ENCODE measurements at regions not wholly inside any gene's neighbourhood (a gene's known extent, or its start where the extent isn't known, plus 50 kb on each side); places are given as distances from the start of the nearest gene placed in this dataset.

DNA sequence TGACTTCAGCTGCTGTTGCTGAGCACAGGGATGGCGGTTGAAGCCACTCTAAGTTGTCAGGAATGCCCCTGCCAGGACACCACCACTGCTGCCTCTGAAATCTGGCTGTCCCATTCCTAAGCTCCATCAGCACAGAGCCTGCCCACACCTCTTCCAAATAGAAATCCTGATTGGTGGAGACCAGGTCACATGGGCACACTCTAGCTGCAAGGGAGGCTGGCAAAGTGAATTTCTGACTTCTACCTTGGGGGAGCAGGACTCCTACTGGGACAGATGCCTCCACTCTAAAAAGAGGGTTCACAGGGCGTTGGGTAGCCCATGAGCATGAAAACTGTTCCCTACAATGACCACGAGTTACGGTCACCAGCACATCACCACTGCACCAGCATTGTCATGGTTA, 83.8 kb upstream of the TARDBP start:
- no peak for TF ChIP-seq CTCF (IDR thresholded peaks at IDR 0.05; ENCODE audit: low read depth, low read length)
- peaks cover 7% of the 10 kb centered on the region for H3K9me3 ChIP-seq (ENCODE audit: severe bottlenecking)
- no peaks in the 10 kb centered on the region for H3K36me3 ChIP-seq
- no peaks in the 10 kb centered on the region for H3K27me3 ChIP-seq (ENCODE audit: insufficient read depth, low read depth, severe bottlenecking)
- no peak overlapping the region for H3K27ac ChIP-seq
- no peak for DNase-seq
- H3K4me3 ChIP-seq (ENCODE audit: low read depth, low read length) = no peak overlapping the region

DNA sequence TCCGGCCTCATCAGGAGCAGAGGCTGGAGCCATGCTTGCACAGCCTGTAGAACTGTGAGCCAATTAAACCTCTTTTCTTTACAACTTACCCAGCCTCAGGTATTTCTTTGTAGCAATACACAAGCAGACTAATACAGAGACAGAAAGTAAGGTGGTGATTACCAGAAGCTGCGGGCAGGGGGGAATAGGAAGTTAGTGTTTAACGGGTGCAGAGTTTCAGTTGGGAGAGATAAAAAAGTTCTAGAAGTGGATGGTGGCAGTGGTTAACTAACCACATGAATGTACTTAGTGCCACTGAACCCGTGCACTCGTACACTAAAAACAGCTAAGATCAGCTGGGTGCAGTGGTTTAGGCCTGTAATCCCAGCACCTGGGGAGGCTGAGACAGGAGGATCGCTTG, 80.4 kb upstream of the TARDBP start:
- TF ChIP-seq CTCF (IDR thresholded peaks at IDR 0.05; ENCODE audit: low read depth, low read length) = no peak
- no peak overlapping the region for H3K4me3 ChIP-seq (ENCODE audit: low read depth, low read length)
- H3K27ac ChIP-seq = no peak overlapping the region
- no peak for DNase-seq
- H3K9me3 ChIP-seq (ENCODE audit: severe bottlenecking) = peaks cover 7% of the 10 kb centered on the region
- H3K36me3 ChIP-seq = no peaks in the 10 kb centered on the region
- no peaks in the 10 kb centered on the region for H3K27me3 ChIP-seq (ENCODE audit: insufficient read depth, low read depth, severe bottlenecking)

DNA sequence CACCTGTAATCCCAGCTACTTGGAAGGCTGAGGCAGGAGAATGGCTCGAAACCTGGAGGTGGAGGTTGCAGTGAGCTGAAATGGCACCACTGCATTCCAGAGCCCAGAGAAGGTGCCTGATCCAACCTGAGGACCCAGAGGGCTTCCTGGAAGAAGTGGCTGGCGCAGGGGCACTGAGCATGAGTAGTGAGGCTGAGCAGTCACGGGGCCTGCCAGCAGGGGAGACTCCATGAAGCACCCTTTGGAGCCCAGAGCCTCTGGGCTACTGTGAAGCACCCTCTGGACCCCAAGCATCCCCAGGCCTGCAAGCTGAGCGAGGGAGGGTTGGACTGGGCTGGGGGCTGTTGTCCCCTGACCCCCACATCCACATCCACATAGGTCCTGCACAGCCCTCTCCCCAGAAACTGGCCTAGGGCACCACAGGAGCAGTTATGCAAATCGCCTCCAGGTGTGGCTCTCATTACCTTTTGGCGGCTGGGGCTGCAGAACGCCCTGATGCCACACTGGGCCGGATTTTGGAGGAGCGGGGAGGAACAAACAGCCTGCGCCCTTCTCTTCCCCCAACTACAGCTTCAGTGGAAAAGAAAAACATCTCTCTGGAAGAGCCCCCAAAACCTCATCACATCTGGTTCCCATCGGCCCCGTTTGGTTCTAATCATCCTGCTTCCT, 78.2 kb upstream of the TARDBP start:
- DNase-seq = no peak
- no peak for TF ChIP-seq CTCF (IDR thresholded peaks at IDR 0.05; ENCODE audit: low read depth, low read length)
- Histone ChIP-seq H3K27me3 (ENCODE audit: insufficient read depth, low read depth, severe bottlenecking) (no peaks in the 10 kb centered on the region), H3K4me3 (ENCODE audit: low read depth, low read length) (no peak overlapping the region), H3K9me3 (ENCODE audit: severe bottlenecking) (no peaks in the 10 kb centered on the region), H3K36me3 (no peaks in the 10 kb centered on the region), H3K27ac (no peak overlapping the region)

- Histone ChIP-seq H3K27ac (no peak overlapping the region), H3K27me3 (ENCODE audit: insufficient read depth, low read depth, severe bottlenecking) (no peaks in the 10 kb centered on the region), H3K4me3 (ENCODE audit: low read depth, low read length) (no peak overlapping the region), H3K36me3 (no peaks in the 10 kb centered on the region), H3K9me3 (ENCODE audit: severe bottlenecking) (no peaks in the 10 kb centered on the region)
- DNase-seq = no peak
- TF ChIP-seq CTCF (IDR thresholded peaks at IDR 0.05; ENCODE audit: low read depth, low read length) = no peak
These were observed 77.2 kb upstream of the TARDBP start for GRCh38 chr1:10935246-10935645.

GRCh38 chr1:10935724-10936123, 76.7 kb upstream of the TARDBP start:
- H3K27me3 ChIP-seq (ENCODE audit: insufficient read depth, low read depth, severe bottlenecking) = no peaks in the 10 kb centered on the region
- TF ChIP-seq CTCF (IDR thresholded peaks at IDR 0.05; ENCODE audit: low read depth, low read length) = no peak

More at GRCh38 chr1:10935724-10936123, 76.7 kb upstream of the TARDBP start:
- H3K27ac ChIP-seq = no peak overlapping the region
- H3K4me3 ChIP-seq (ENCODE audit: low read depth, low read length) = no peak overlapping the region
- no peaks in the 10 kb centered on the region for H3K36me3 ChIP-seq
- DNase-seq = no peak
- no peaks in the 10 kb centered on the region for H3K9me3 ChIP-seq (ENCODE audit: severe bottlenecking)

Data from WERI-Rb-1 (cell line).